HG02610 (cell line): ENCODE measurements at regions not wholly inside any gene's neighbourhood (a gene's known extent, or its start where the extent isn't known, plus 50 kb on each side); places are given as distances from the start of the nearest gene placed in this dataset.

Experiments used
- ATAC-seq: cut with Tn5 transposase; IDR thresholded peaks from one replicate; pipeline ENCODE4 v1.9.1; 2021; ENCODE audit warnings: mild to moderate bottlenecking, moderate library complexity; ENCODE audit not compliant: unreplicated experiment

GRCh38 chr9:105828171-105828570, 133.8 kb downstream of the TMEM38B start:
- no peak for ATAC-seq

- ATAC-seq, result no peak
These were observed 134.4 kb downstream of the TMEM38B start for GRCh38 chr9:105828596-105829213.

GRCh38 chr9:105830461-105830860, 136.1 kb downstream of the TMEM38B start:
- ATAC-seq, result no peak

GRCh38 chr9:105832096-105832710, 137.9 kb downstream of the TMEM38B start:
- ATAC-seq, result no peak

- no peak for ATAC-seq
These were observed 139.1 kb downstream of the TMEM38B start for GRCh38 chr9:105833271-105833975.

GRCh38 chr9:105834404-105834803, 140.1 kb downstream of the TMEM38B start:
- ATAC-seq, result no peak

- no peak for ATAC-seq
These were observed 141.4 kb downstream of the TMEM38B start for GRCh38 chr9:105835721-105836120.

- ATAC-seq, result no peak
These were observed 142.8 kb downstream of the TMEM38B start for GRCh38 chr9:105836936-105837660.

GRCh38 chr9:105841562-105841961, 147.2 kb downstream of the TMEM38B start:
- ATAC-seq, result no peak

GRCh38 chr9:105842023-105842644, 147.8 kb downstream of the TMEM38B start:
- ATAC-seq, result no peak

- no peak for ATAC-seq
These were observed 152.5 kb downstream of the TMEM38B start for GRCh38 chr9:105846825-105847224.

GRCh38 chr9:105850852-105851500, 156.6 kb downstream of the TMEM38B start:
- no peak for ATAC-seq

- ATAC-seq, result no peak
These were observed 159.9 kb downstream of the TMEM38B start for GRCh38 chr9:105854026-105854782.

- ATAC-seq, result no peak
These were observed 160.7 kb downstream of the TMEM38B start for GRCh38 chr9:105854783-105855724.

- ATAC-seq, result no peak
These were observed 161.6 kb downstream of the TMEM38B start for GRCh38 chr9:105855987-105856386.

- ATAC-seq, result peak; percentile 51
These were observed 163.8 kb downstream of the TMEM38B start for GRCh38 chr9:105858006-105858690.

GRCh38 chr9:105858877-105859276, 164.5 kb downstream of the TMEM38B start:
- no peak for ATAC-seq

- ATAC-seq, result no peak
These were observed 165.2 kb downstream of the TMEM38B start for GRCh38 chr9:105859428-105860091.
